Chondrocyte (in vitro differentiated cells): ENCODE measurements at regions not wholly inside any gene's neighbourhood (a gene's known extent, or its start where the extent isn't known, plus 50 kb on each side); places are given as distances from the start of the nearest gene placed in this dataset.

Source experiments
- DNase-seq: peaks from one replicate; pipeline ENCODE4 v3.0.0; 2021; ENCODE audit warnings: mixed read lengths, low spot score
- H3K27ac Mint-ChIP-seq: one replicate; pipeline ENCODE4 v1.8.0; 2021; ENCODE audit warnings: mild to moderate bottlenecking, moderate library complexity, mixed read lengths; ENCODE audit not compliant: unreplicated experiment
- H3K27me3 Mint-ChIP-seq: 2 replicates; pipeline ENCODE4 v1.8.0; 2021; ENCODE audit warnings: low read depth, mixed read lengths
- H3K36me3 Mint-ChIP-seq: 2 replicates; pipeline ENCODE4 v1.8.0; 2021; ENCODE audit warnings: low read depth, mixed read lengths
- H3K4me1 Mint-ChIP-seq: 2 replicates; pipeline ENCODE4 v1.8.0; 2021; ENCODE audit warnings: low read depth, mild to moderate bottlenecking, mixed read lengths
- H3K4me3 Mint-ChIP-seq: one replicate; pipeline ENCODE4 v1.8.0; 2021; ENCODE audit warnings: mild to moderate bottlenecking, moderate library complexity, mixed read lengths; ENCODE audit not compliant: unreplicated experiment
- H3K9me3 Mint-ChIP-seq: 2 replicates; pipeline ENCODE4 v1.8.0; 2021; ENCODE audit warnings: low read depth, mixed read lengths
- TF ChIP-seq, protein P1 (sequence below): fragments of 200-600 bp; sonication (generic); IDR thresholded peaks from 2 replicates; pipeline ENCODE4 v1.5.0; 2021; ENCODE audit warnings: antibody characterized with exemption, mild to moderate bottlenecking, moderate library complexity

- H3K27ac Mint-ChIP-seq, result no peak overlapping the region
- H3K36me3 Mint-ChIP-seq, result no peaks in the 10 kb centered on the region
These were observed 183.4 kb upstream of the CDH20 start for GRCh38 chr18:61149786-61150185.

DNA sequence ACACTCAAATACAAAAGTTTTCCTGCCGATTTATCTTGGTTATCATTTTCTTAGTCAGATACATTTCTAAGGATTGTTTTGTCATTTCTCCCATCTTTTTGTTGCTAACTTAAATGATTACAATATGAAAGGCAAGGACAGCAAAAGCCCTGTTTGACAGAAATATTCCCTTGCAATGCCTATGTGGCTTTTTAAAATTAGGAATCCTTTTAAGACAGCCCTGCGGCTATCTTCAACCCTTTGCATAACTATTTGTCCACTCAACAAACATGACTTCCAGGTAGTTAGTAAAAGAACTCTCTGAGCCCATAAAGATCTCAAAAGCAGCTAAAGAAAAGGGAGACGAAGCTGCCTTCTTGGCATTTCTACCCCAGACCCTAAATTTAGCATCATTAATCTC is 179.7 kb upstream of the CDH20 start:
- H3K36me3 Mint-ChIP-seq, result no peaks in the 10 kb centered on the region
- DNase-seq, result no peak
- peaks cover 5% of the 10 kb centered on the region for H3K27me3 Mint-ChIP-seq
- H3K4me3 Mint-ChIP-seq, result no peak overlapping the region
- H3K4me1 Mint-ChIP-seq, result no peaks in the 10 kb centered on the region
- H3K27ac Mint-ChIP-seq, result no peak overlapping the region
- peaks cover 2% of the 10 kb centered on the region for H3K9me3 Mint-ChIP-seq
- TF ChIP-seq, protein P1, sequence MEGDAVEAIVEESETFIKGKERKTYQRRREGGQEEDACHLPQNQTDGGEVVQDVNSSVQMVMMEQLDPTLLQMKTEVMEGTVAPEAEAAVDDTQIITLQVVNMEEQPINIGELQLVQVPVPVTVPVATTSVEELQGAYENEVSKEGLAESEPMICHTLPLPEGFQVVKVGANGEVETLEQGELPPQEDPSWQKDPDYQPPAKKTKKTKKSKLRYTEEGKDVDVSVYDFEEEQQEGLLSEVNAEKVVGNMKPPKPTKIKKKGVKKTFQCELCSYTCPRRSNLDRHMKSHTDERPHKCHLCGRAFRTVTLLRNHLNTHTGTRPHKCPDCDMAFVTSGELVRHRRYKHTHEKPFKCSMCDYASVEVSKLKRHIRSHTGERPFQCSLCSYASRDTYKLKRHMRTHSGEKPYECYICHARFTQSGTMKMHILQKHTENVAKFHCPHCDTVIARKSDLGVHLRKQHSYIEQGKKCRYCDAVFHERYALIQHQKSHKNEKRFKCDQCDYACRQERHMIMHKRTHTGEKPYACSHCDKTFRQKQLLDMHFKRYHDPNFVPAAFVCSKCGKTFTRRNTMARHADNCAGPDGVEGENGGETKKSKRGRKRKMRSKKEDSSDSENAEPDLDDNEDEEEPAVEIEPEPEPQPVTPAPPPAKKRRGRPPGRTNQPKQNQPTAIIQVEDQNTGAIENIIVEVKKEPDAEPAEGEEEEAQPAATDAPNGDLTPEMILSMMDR, result no peak

More at GRCh38 chr18:61149786-61150185, 183.4 kb upstream of the CDH20 start:
- H3K4me3 Mint-ChIP-seq, result no peak overlapping the region
- TF ChIP-seq, protein P1, result no peak
- peaks cover 2% of the 10 kb centered on the region for H3K27me3 Mint-ChIP-seq
- DNase-seq, result no peak
- peaks cover 13% of the 10 kb centered on the region for H3K9me3 Mint-ChIP-seq
- H3K4me1 Mint-ChIP-seq, result no peaks in the 10 kb centered on the region

- TF ChIP-seq, protein P1, result no peak
- H3K27ac Mint-ChIP-seq, result no peak overlapping the region
- no peak overlapping the region for H3K4me3 Mint-ChIP-seq
- H3K27me3 Mint-ChIP-seq, result peaks cover 7% of the 10 kb centered on the region
- no peaks in the 10 kb centered on the region for H3K36me3 Mint-ChIP-seq
- no peak for DNase-seq
- no peaks in the 10 kb centered on the region for H3K9me3 Mint-ChIP-seq
- H3K4me1 Mint-ChIP-seq, result no peaks in the 10 kb centered on the region
These were observed 178.4 kb upstream of the CDH20 start for GRCh38 chr18:61154866-61155265.

GRCh38 chr18:61155586-61155985 is 177.6 kb upstream of the CDH20 start:
- DNase-seq, result no peak
- Mint-ChIP-seq H3K27me3 (peaks cover 7% of the 10 kb centered on the region), H3K27ac (no peak overlapping the region), H3K36me3 (no peaks in the 10 kb centered on the region), H3K4me3 (no peak overlapping the region), H3K4me1 (no peaks in the 10 kb centered on the region), H3K9me3 (no peaks in the 10 kb centered on the region)
- TF ChIP-seq, protein P1, result no peak

DNA sequence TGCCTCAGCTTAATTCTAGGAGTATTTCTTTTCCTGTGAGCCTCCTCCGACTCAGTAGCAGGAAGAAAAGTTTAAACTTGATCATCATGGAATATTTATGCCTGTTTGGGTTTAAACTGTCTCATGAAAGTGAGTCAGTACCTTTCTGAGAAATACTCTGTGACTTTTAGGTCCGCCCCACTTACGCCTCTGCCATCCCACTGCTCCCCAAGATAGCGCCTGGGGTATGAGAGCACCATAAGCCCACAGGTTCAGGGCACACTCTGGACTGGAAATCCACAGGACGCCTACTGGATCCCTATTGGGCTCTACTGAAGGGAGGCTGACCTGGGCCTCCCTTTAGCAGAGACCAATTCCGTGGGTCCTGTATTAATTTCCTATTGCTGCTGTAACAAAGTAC is 175.8 kb upstream of the CDH20 start:
- Mint-ChIP-seq H3K36me3 (no peaks in the 10 kb centered on the region), H3K4me1 (no peaks in the 10 kb centered on the region), H3K9me3 (no peaks in the 10 kb centered on the region), H3K4me3 (no peak overlapping the region), H3K27ac (no peak overlapping the region), H3K27me3 (peaks cover 7% of the 10 kb centered on the region)
- no peak for DNase-seq
- TF ChIP-seq, protein P1, result no peak
